ENCODE measurements at regions not wholly inside any gene's neighbourhood (a gene's known extent, or its start where the extent isn't known, plus 50 kb on each side); places are given as distances from the start of the nearest gene placed in this dataset.
"Not testable (repeated sequence)": the region's sequence is repeated elsewhere in the genome, so short reads cannot be mapped to it uniquely, and the experiment has no call there.

DNA sequence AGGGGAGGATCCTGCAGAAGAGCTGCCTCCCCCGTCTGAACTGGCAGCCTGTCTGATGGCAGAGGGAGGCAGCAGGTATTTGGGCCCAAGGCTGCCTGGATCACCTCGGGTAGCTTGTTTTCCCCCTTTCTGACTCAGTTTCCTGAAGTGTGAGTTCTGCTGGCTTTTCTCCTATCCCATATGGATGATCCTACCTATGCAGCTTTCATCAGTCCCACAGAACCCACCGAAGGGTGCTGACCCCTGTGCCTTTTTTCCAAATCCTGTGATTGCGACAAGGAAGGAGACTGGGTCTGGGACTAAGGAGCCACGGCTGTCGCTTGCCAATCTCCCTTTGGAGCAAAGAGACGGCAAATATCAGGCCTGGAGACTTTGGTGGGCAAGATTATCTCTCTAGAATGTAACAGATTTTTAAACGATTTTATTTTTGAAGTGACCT is 208.7 kb downstream of the BANP start:
- not testable (repeated sequence) for TF ChIP-seq CTCF, POLR2A (IDR thresholded peaks at IDR 0.05)
